ENCODE measurements at regions not wholly inside any gene's neighbourhood (a gene's known extent, or its start where the extent isn't known, plus 50 kb on each side); places are given as distances from the start of the nearest gene placed in this dataset.

GRCh38 chr20:50278684-50279531 lies 88.3 kb downstream of the CEBPB start:
- H3K9ac ChIP-seq = no peak overlapping the region
- H4K20me1 ChIP-seq = no peaks in the 10 kb centered on the region; the same call in 1 of the 2 replicates
- H3K4me3 ChIP-seq = no peak overlapping the region
- H3K9me3 ChIP-seq = no peaks in the 10 kb centered on the region
- no peak overlapping the region for H3K27ac ChIP-seq
- H3K4me1 ChIP-seq = peaks cover 22% of the 10 kb centered on the region
- no peak for TF ChIP-seq Cebpa-rat (IDR thresholded peaks at IDR 0.05)
- H3K4me2 ChIP-seq = no peak overlapping the region
- 0 out of 2 replicates have a peak, but pooled peaks cover 3% of the 10 kb centered on the region for H3K27me3 ChIP-seq
- H3K36me3 ChIP-seq = no peaks in the 10 kb centered on the region

GRCh38 chr20:50279988-50280850 lies 89.6 kb downstream of the CEBPB start:
- no peak overlapping the region for H3K4me2 ChIP-seq
- no peaks in the 10 kb centered on the region for H3K36me3 ChIP-seq

GRCh38 chr20:50280851-50281655 lies 90.4 kb downstream of the CEBPB start:
- Histone ChIP-seq H3K4me2 (no peak overlapping the region), H3K4me1 (peaks cover 28% of the 10 kb centered on the region)

More at GRCh38 chr20:50279988-50280850, 89.6 kb downstream of the CEBPB start:
- H3K9ac ChIP-seq = no peak overlapping the region
- H3K4me1 ChIP-seq = peaks cover 26% of the 10 kb centered on the region
- no peak for TF ChIP-seq Cebpa-rat (IDR thresholded peaks at IDR 0.05)
- H3K9me3 ChIP-seq = no peaks in the 10 kb centered on the region
- 0 out of 2 replicates have a peak, but pooled peaks cover 3% of the 10 kb centered on the region for H3K27me3 ChIP-seq
- peaks cover 4% of the 10 kb centered on the region for H4K20me1 ChIP-seq
- no peak overlapping the region for H3K4me3 ChIP-seq
- H3K27ac ChIP-seq = no peak overlapping the region

GRCh38 chr20:50281831-50282591 lies 91.4 kb downstream of the CEBPB start:
- H4K20me1 ChIP-seq = peaks cover 20% of the 10 kb centered on the region
- TF ChIP-seq Cebpa-rat (IDR thresholded peaks at IDR 0.05) = no peak
- no peaks in the 10 kb centered on the region for H3K36me3 ChIP-seq
- H3K9ac ChIP-seq = no peak overlapping the region
- no peak overlapping the region for H3K27ac ChIP-seq
- H3K4me2 ChIP-seq = no peak overlapping the region
- no peak overlapping the region for H3K4me3 ChIP-seq
- H3K9me3 ChIP-seq = no peaks in the 10 kb centered on the region
- peaks cover 35% of the 10 kb centered on the region for H3K4me1 ChIP-seq
- peaks cover 3% of the 10 kb centered on the region; the same call in 1 of the 2 replicates for H3K27me3 ChIP-seq

More at GRCh38 chr20:50280851-50281655, 90.4 kb downstream of the CEBPB start:
- Histone ChIP-seq H4K20me1 (peaks cover 13% of the 10 kb centered on the region), H3K4me3 (no peak overlapping the region), H3K27ac (no peak overlapping the region), H3K36me3 (no peaks in the 10 kb centered on the region), H3K9ac (no peak overlapping the region), H3K9me3 (no peaks in the 10 kb centered on the region), H3K27me3 (peaks cover 3% of the 10 kb centered on the region; the same call in 1 of the 2 replicates)
- no peak for TF ChIP-seq Cebpa-rat (IDR thresholded peaks at IDR 0.05)

- Histone ChIP-seq H3K27me3 (peaks cover 3% of the 10 kb centered on the region; the same call in 1 of the 2 replicates), H3K27ac (no peak overlapping the region), H3K36me3 (no peaks in the 10 kb centered on the region), H3K4me3 (no peak overlapping the region), H3K9ac (no peak overlapping the region), H3K4me2 (no peak overlapping the region), H3K9me3 (no peaks in the 10 kb centered on the region), H3K4me1 (peaks cover 35% of the 10 kb centered on the region), H4K20me1 (peaks cover 20% of the 10 kb centered on the region)
- no peak for TF ChIP-seq Cebpa-rat (IDR thresholded peaks at IDR 0.05)
These were observed 92.1 kb downstream of the CEBPB start for GRCh38 chr20:50282592-50283241.

GRCh38 chr20:50283370-50283769 lies 92.7 kb downstream of the CEBPB start:
- Histone ChIP-seq H3K27ac (no peak overlapping the region), H3K4me2 (peak overlapping the region; percentile 91), H3K4me1 (peaks cover 35% of the 10 kb centered on the region), H3K36me3 (no peaks in the 10 kb centered on the region), H3K4me3 (no peak overlapping the region), H4K20me1 (peaks cover 20% of the 10 kb centered on the region), H3K27me3 (peaks cover 3% of the 10 kb centered on the region; the same call in 1 of the 2 replicates), H3K9me3 (no peaks in the 10 kb centered on the region), H3K9ac (no peak overlapping the region)
- TF ChIP-seq Cebpa-rat (IDR thresholded peaks at IDR 0.05) = no peak

GRCh38 chr20:50283922-50284810 lies 93.5 kb downstream of the CEBPB start:
- peak; percentile 90 for TF ChIP-seq Cebpa-rat (IDR thresholded peaks at IDR 0.05)
- Histone ChIP-seq H4K20me1 (peaks cover 20% of the 10 kb centered on the region), H3K36me3 (no peaks in the 10 kb centered on the region), H3K27ac (no peak overlapping the region), H3K4me1 (peaks cover 35% of the 10 kb centered on the region), H3K27me3 (peaks cover 3% of the 10 kb centered on the region; the same call in 1 of the 2 replicates), H3K9me3 (no peaks in the 10 kb centered on the region), H3K9ac (no peak overlapping the region), H3K4me3 (no peak overlapping the region; the same call in 1 of the 2 replicates), H3K4me2 (peak overlapping the region; percentile 91)
